SU-DHL-6 (cell line): ENCODE measurements at regions not wholly inside any gene's neighbourhood (a gene's known extent, or its start where the extent isn't known, plus 50 kb on each side); places are given as distances from the start of the nearest gene placed in this dataset.

Source experiments
- H2AFZ ChIP-seq: fragments of 200-600 bp; sonication (generic); 2 replicates; pipeline ENCODE4 v1.6.1; 2014; ENCODE audit warnings: low read depth, mild to moderate bottlenecking, moderate library complexity, mixed read lengths, antibody characterized with exemption, low read length; ENCODE audit not compliant: severe bottlenecking
- H3F3A ChIP-seq: fragments of 200-600 bp; shearing (Covaris generic); 2 replicates; pipeline ENCODE4 v1.6.0; 2016; ENCODE audit warnings: antibody characterized with exemption, mild to moderate bottlenecking; ENCODE audit not compliant: insufficient read depth
- H3K27ac ChIP-seq: fragments of 200-600 bp; sonication (generic); 2 replicates; pipeline ENCODE4 v1.5.1; 2016; ENCODE audit warnings: low read depth, mild to moderate bottlenecking, low read length, moderate library complexity, mixed read lengths
- H3K27me3 ChIP-seq: fragments of 200-600 bp; sonication (generic), shearing (Covaris generic); 2 replicates; pipeline ENCODE4 v1.6.0; 2014; ENCODE audit warnings: mild to moderate bottlenecking, low read length
- H3K36me3 ChIP-seq: fragments of 200-600 bp; sonication (generic); 2 replicates; pipeline ENCODE4 v1.6.1; 2014; ENCODE audit warnings: mild to moderate bottlenecking, low read length, mixed read lengths
- H3K4me2 ChIP-seq: fragments of 300-600, 200-600 bp; shearing (Covaris generic), sonication (generic); 2 replicates; pipeline ENCODE4 v1.6.0; 2014; ENCODE audit warnings: low read length, low read depth, mild to moderate bottlenecking; ENCODE audit not compliant: poor library complexity, severe bottlenecking
- H3K4me3 ChIP-seq: fragments of 200-600 bp; sonication (generic); 2 replicates; pipeline ENCODE4 v1.5.1; 2014; ENCODE audit warnings: antibody characterized with exemption, low read length, mild to moderate bottlenecking, mixed read lengths; ENCODE audit not compliant: insufficient read depth, poor library complexity, severe bottlenecking
- H3K79me2 ChIP-seq: fragments of 200-600 bp; sonication (generic); 2 replicates; pipeline ENCODE4 v1.6.1; 2014; ENCODE audit warnings: mild to moderate bottlenecking, low read length, moderate library complexity; ENCODE audit not compliant: insufficient read depth
- H3K9ac ChIP-seq: fragments of 200-600 bp; sonication (generic); 2 replicates; pipeline ENCODE4 v1.7.0; 2014; ENCODE audit warnings: mild to moderate bottlenecking, low read length
- H3K9me2 ChIP-seq: fragments of 200-600 bp; sonication (generic); replicated peaks from 2 replicates; pipeline ENCODE4 v1.6.1; 2014; ENCODE audit warnings: low read length; ENCODE audit not compliant: insufficient read depth
- H3K9me3 ChIP-seq: fragments of 200-600 bp; sonication (generic); 2 replicates; pipeline ENCODE4 v1.6.1; 2014; ENCODE audit warnings: low read length, mixed read lengths; ENCODE audit not compliant: insufficient read depth
- H4K20me1 ChIP-seq: fragments of 200-600 bp; sonication (generic); 2 replicates; pipeline ENCODE4 v1.6.1; 2014; ENCODE audit warnings: low read depth, mild to moderate bottlenecking, antibody characterized with exemption, low read length, moderate library complexity, mixed read lengths
- EZH2phosphoT487 ChIP-seq: fragments of 200-600 bp; sonication (generic), shearing (Covaris generic); conservative IDR thresholded peaks from 2 replicates; pipeline ENCODE4 v1.6.1; 2018; ENCODE audit warnings: mild to moderate bottlenecking, antibody characterized with exemption, low read length, moderate library complexity, mixed read lengths
- TF ChIP-seq, protein P1 (sequence below): fragments of 200-600 bp; sonication (generic); IDR thresholded peaks from one replicate; pipeline ENCODE4 v1.5.1; 2017; ENCODE audit warnings: antibody characterized with exemption, mild to moderate bottlenecking, low read length, moderate library complexity; ENCODE audit not compliant: insufficient read depth, poor library complexity, severe bottlenecking

DNA sequence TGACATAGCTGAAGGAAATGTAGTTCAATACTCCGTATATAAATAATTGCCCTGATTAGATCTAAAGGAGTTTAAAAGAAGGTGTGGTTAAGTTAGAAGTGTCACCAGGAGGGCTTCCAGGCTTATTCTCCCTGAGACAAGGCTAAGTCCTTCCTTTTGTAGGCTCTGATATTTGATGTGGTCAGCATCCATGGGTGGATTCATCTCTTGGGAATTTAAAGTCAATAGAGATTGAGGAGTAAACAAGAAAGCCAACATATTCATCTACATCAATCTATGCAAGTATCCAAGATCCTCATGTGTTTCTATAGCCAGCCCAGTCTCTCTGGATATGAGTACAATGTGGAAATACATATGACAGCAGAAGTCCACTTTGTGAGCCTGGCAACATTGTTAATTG lies 76.8 kb downstream of the KCTD12 start:
- Histone ChIP-seq H3K4me2 (no peak overlapping the region), H4K20me1 (no peaks in the 10 kb centered on the region), H3K9me3 (no peaks in the 10 kb centered on the region), H3K4me3 (no peak overlapping the region), H3K9me2 (no peaks in the 10 kb centered on the region), H3K36me3 (no peaks in the 10 kb centered on the region), H3K9ac (no peak overlapping the region), H3F3A (no peaks in the 10 kb centered on the region), H3K79me2 (no peaks in the 10 kb centered on the region), H2AFZ (no peak overlapping the region), H3K27me3 (no peaks in the 10 kb centered on the region), H3K27ac (no peak overlapping the region)
- no peak for TF ChIP-seq EZH2phosphoT487
- TF ChIP-seq, protein P1, sequence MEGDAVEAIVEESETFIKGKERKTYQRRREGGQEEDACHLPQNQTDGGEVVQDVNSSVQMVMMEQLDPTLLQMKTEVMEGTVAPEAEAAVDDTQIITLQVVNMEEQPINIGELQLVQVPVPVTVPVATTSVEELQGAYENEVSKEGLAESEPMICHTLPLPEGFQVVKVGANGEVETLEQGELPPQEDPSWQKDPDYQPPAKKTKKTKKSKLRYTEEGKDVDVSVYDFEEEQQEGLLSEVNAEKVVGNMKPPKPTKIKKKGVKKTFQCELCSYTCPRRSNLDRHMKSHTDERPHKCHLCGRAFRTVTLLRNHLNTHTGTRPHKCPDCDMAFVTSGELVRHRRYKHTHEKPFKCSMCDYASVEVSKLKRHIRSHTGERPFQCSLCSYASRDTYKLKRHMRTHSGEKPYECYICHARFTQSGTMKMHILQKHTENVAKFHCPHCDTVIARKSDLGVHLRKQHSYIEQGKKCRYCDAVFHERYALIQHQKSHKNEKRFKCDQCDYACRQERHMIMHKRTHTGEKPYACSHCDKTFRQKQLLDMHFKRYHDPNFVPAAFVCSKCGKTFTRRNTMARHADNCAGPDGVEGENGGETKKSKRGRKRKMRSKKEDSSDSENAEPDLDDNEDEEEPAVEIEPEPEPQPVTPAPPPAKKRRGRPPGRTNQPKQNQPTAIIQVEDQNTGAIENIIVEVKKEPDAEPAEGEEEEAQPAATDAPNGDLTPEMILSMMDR, result no peak

DNA sequence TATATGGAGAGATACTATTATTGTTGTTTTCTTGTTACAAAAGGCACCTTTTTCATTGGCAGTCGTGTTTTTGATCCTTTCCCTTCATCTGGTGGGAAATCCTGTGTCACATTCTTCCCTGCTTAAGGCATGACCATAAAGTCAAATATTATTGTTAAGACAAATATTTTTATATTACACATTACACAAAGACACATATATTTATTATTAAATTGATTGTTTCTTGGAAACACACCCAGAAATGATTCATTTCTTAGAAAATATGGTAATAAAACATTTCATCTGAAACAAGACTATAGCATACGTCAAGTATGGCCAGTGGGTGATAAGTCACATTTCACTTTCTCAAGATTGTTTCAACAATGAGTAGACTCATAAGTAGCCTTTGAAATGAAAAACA lies 77.3 kb downstream of the KCTD12 start:
- Histone ChIP-seq H4K20me1 (no peaks in the 10 kb centered on the region), H3K79me2 (no peaks in the 10 kb centered on the region), H3K9me2 (no peaks in the 10 kb centered on the region), H3K27ac (no peak overlapping the region), H3K4me3 (no peak overlapping the region), H3K4me2 (no peak overlapping the region), H3K27me3 (no peaks in the 10 kb centered on the region), H2AFZ (no peak overlapping the region), H3K9ac (no peak overlapping the region), H3F3A (no peaks in the 10 kb centered on the region), H3K36me3 (no peaks in the 10 kb centered on the region), H3K9me3 (no peaks in the 10 kb centered on the region)
- TF ChIP-seq EZH2phosphoT487, result no peak
- TF ChIP-seq, protein P1, result no peak

DNA sequence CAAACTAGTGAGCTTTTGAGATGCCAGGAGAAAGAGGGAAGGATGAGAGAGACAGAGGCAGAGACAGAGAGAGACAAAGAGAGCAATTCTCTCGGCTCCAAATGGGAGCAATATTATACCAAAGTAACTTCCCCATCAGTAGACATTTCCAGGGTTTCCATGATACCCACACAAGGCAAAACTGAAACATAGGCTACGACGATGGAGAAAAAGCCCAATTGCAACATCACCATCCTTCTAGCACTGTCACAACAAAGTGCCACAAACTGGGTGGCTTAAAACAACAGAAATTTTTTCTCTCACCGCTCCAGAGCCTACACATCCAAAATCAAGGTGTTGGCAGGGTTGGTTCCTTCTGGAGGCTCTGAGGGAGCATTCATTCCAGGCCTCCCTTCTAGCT lies 81.4 kb downstream of the KCTD12 start:
- Histone ChIP-seq H3K9ac (no peak overlapping the region), H3K36me3 (no peaks in the 10 kb centered on the region), H3K9me3 (no peaks in the 10 kb centered on the region), H4K20me1 (no peaks in the 10 kb centered on the region), H3F3A (no peaks in the 10 kb centered on the region), H3K9me2 (no peaks in the 10 kb centered on the region), H2AFZ (no peak overlapping the region), H3K79me2 (no peaks in the 10 kb centered on the region), H3K4me2 (no peak overlapping the region), H3K27me3 (no peaks in the 10 kb centered on the region), H3K27ac (no peak overlapping the region), H3K4me3 (no peak overlapping the region)
- no peak for TF ChIP-seq EZH2phosphoT487
- TF ChIP-seq, protein P1, result no peak

DNA sequence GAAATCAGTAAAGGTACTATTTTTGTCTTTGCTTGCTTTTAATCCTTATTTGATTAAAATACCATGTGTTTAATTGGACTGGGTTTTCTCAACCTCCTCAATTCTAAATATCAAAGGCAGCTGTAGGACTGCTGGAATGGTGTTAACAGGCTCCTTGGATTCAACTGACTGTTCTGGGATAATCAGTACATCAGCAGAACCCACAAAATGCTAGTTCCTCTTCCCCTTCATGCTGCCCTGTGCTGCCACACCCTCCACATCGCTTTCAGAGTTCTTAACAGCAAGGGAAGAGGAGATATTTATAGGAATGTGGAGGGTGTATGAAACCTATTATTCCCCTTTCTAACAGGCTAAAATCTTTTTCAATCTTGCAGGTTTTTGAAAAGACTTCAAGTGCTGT lies 82.4 kb downstream of the KCTD12 start:
- H3K9me2 ChIP-seq, result no peaks in the 10 kb centered on the region
- H3K27me3 ChIP-seq, result no peaks in the 10 kb centered on the region
- H3K9me3 ChIP-seq, result no peaks in the 10 kb centered on the region
- H4K20me1 ChIP-seq, result no peaks in the 10 kb centered on the region
- TF ChIP-seq EZH2phosphoT487, result no peak
- TF ChIP-seq, protein P1, result no peak
- no peak overlapping the region for H2AFZ ChIP-seq
- H3K4me3 ChIP-seq, result no peak overlapping the region
- no peak overlapping the region for H3K27ac ChIP-seq
- no peak overlapping the region for H3K9ac ChIP-seq
- H3K36me3 ChIP-seq, result no peaks in the 10 kb centered on the region
- no peaks in the 10 kb centered on the region for H3K79me2 ChIP-seq
- H3K4me2 ChIP-seq, result no peak overlapping the region
- H3F3A ChIP-seq, result no peaks in the 10 kb centered on the region
